Smooth muscle cell (in vitro differentiated cells): ENCODE measurements at regions not wholly inside any gene's neighbourhood (a gene's known extent, or its start where the extent isn't known, plus 50 kb on each side); places are given as distances from the start of the nearest gene placed in this dataset.

ENCODE experiments used
- DNase-seq: peaks from one replicate; lab custom pipeline; 2025; ENCODE audit not compliant: unreplicated experiment; lab: John Stamatoyannopoulos, UW
- H2AFZ ChIP-seq: fragments of 200-600 bp; sonication (generic); 2 replicates; pipeline ENCODE4 v1.6.0; 2016; ENCODE audit warnings: antibody characterized with exemption, low read depth, mild to moderate bottlenecking
- H3F3A ChIP-seq: fragments of 200-600 bp; sonication (generic); 2 replicates; pipeline ENCODE4 v1.6.0; 2017; ENCODE audit warnings: antibody characterized with exemption, low read depth
- H3K27ac ChIP-seq: fragments of 200-600 bp; sonication (generic); 2 replicates; pipeline ENCODE4 v1.5.1; 2016; ENCODE audit warnings: low read depth, mild to moderate bottlenecking
- H3K27me3 ChIP-seq: fragments of 200-600 bp; sonication (generic); 2 replicates; pipeline ENCODE4 v1.6.1; 2016; ENCODE audit warnings: low read depth, mild to moderate bottlenecking
- H3K36me3 ChIP-seq: fragments of 200-600 bp; sonication (generic); 2 replicates; pipeline ENCODE4 v1.5.1; 2016; ENCODE audit warnings: low read depth
- H3K4me1 ChIP-seq: fragments of 200-600 bp; sonication (generic); 2 replicates; pipeline ENCODE4 v1.5.1; 2016; ENCODE audit warnings: low read depth
- H3K4me2 ChIP-seq: fragments of 200-600 bp; sonication (generic); 2 replicates; pipeline ENCODE4 v1.6.0; 2016; ENCODE audit warnings: mild to moderate bottlenecking
- H3K4me3 ChIP-seq: fragments of 200-600 bp; sonication (generic); 2 replicates; pipeline ENCODE4 v1.5.1; 2016; ENCODE audit warnings: mild to moderate bottlenecking
- H3K79me2 ChIP-seq: fragments of 200-600 bp; sonication (generic); 2 replicates; pipeline ENCODE4 v1.6.0; 2016; ENCODE audit warnings: low read depth, mild to moderate bottlenecking
- H3K9ac ChIP-seq: fragments of 200-600 bp; sonication (generic); 2 replicates; pipeline ENCODE4 v1.6.0; 2016; ENCODE audit warnings: low read depth
- H3K9me3 ChIP-seq: fragments of 200-600 bp; sonication (generic); replicated peaks from 2 replicates; pipeline ENCODE4 v1.5.1; 2016; ENCODE audit warnings: low read depth
- H4K20me1 ChIP-seq: fragments of 200-600 bp; sonication (generic); 2 replicates; pipeline ENCODE4 v1.6.0; 2016; ENCODE audit warnings: low read depth
- WGBS: methylation state at CpG from one replicate; pipeline ENCODE4 v1.1.7; 2016; ENCODE audit warnings: low lambda C conversion rate; 5-methylcytosine and 5-hydroxymethylcytosine counted together
- TF ChIP-seq, protein P1 (sequence below): fragments of 200-600 bp; sonication (generic); IDR thresholded peaks from 2 replicates; pipeline ENCODE4 v1.5.1; 2017; ENCODE audit warnings: borderline replicate concordance, mild to moderate bottlenecking, antibody characterized with exemption; ENCODE audit not compliant: insufficient read depth, poor library complexity, severe bottlenecking

DNA sequence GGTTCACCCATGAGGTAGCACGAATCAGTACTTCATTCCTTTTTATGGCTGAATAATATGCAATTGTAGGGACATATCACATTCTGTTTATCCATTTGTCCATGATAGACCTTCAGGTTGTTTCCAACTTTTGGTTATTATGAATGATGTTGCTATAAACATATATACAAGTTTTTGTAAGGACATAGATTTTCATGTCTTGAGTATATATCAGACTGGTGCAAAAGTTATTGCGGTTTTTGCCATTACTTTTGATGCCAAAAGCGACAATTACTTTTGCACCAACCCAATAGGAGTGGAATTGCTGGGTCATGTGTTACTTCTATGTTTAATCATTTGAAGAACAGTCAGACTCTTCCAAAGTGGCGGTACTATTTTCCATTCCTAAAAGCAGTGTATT is 361.5 kb downstream of the RPS24 start:
- WGBS: 98% methylated on average over 4 of the region's 4 CpGs

GRCh38 chr10:78396754-78397153 is 363.1 kb downstream of the RPS24 start:
- Histone ChIP-seq H2AFZ (no peak overlapping the region), H3K27ac (no peak overlapping the region), H3K4me1 (peaks cover under 1% of the 10 kb centered on the region), H3K9me3 (no peaks in the 10 kb centered on the region), H3K27me3 (no peaks in the 10 kb centered on the region), H3K36me3 (no peaks in the 10 kb centered on the region), H3K9ac (no peak overlapping the region), H3K4me3 (no peak overlapping the region), H3F3A (no peaks in the 10 kb centered on the region), H4K20me1 (no peaks in the 10 kb centered on the region), H3K4me2 (no peak overlapping the region), H3K79me2 (no peaks in the 10 kb centered on the region)
- 82% methylated on average over 4 of the region's 4 CpGs for WGBS
- TF ChIP-seq, protein P1, sequence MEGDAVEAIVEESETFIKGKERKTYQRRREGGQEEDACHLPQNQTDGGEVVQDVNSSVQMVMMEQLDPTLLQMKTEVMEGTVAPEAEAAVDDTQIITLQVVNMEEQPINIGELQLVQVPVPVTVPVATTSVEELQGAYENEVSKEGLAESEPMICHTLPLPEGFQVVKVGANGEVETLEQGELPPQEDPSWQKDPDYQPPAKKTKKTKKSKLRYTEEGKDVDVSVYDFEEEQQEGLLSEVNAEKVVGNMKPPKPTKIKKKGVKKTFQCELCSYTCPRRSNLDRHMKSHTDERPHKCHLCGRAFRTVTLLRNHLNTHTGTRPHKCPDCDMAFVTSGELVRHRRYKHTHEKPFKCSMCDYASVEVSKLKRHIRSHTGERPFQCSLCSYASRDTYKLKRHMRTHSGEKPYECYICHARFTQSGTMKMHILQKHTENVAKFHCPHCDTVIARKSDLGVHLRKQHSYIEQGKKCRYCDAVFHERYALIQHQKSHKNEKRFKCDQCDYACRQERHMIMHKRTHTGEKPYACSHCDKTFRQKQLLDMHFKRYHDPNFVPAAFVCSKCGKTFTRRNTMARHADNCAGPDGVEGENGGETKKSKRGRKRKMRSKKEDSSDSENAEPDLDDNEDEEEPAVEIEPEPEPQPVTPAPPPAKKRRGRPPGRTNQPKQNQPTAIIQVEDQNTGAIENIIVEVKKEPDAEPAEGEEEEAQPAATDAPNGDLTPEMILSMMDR: no peak
- no peak for DNase-seq

More for the DNA sequence above, 361.5 kb downstream of the RPS24 start:
- Histone ChIP-seq H3K27me3 (no peaks in the 10 kb centered on the region), H3F3A (no peaks in the 10 kb centered on the region), H3K79me2 (no peaks in the 10 kb centered on the region), H4K20me1 (no peaks in the 10 kb centered on the region), H3K4me2 (no peak overlapping the region), H2AFZ (no peak overlapping the region), H3K4me3 (no peak overlapping the region), H3K36me3 (no peaks in the 10 kb centered on the region), H3K9ac (no peak overlapping the region), H3K27ac (no peak overlapping the region), H3K4me1 (no peaks in the 10 kb centered on the region), H3K9me3 (no peaks in the 10 kb centered on the region)
- DNase-seq: no peak
- TF ChIP-seq, protein P1: no peak

DNA sequence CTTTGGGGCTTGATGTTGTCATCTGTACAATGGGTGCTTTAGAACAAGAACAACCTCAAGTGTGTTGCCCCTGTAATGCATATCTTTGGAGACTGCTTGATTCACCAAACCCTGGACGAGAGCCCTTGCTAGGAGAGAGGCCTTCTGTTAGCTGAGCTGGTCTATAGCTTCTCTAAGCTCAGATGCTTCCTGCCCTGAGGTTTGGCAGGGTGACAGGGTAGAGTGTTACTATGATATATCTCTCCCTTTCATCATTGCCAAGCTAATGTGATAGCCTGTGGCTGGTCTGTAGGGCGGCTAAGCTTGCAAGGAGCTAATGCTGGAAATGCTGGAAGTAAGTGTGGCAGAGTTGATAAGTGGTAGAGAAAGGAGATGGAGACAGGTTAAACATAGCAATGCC is 364.1 kb downstream of the RPS24 start:
- no peaks in the 10 kb centered on the region for H3K36me3 ChIP-seq
- no peak overlapping the region for H3K9ac ChIP-seq
- H2AFZ ChIP-seq: no peak overlapping the region
- no peak overlapping the region for H3K4me2 ChIP-seq
- H3F3A ChIP-seq: peaks cover 2% of the 10 kb centered on the region
- WGBS: 68% methylated on average over 2 of the region's 2 CpGs
- peaks cover 4% of the 10 kb centered on the region for H3K4me1 ChIP-seq
- no peaks in the 10 kb centered on the region for H3K79me2 ChIP-seq
- H3K27me3 ChIP-seq: no peaks in the 10 kb centered on the region
- TF ChIP-seq, protein P1: no peak
- H4K20me1 ChIP-seq: no peaks in the 10 kb centered on the region
- no peak for DNase-seq
- no peaks in the 10 kb centered on the region for H3K9me3 ChIP-seq
- H3K4me3 ChIP-seq: no peak overlapping the region
- H3K27ac ChIP-seq: no peak overlapping the region

DNA sequence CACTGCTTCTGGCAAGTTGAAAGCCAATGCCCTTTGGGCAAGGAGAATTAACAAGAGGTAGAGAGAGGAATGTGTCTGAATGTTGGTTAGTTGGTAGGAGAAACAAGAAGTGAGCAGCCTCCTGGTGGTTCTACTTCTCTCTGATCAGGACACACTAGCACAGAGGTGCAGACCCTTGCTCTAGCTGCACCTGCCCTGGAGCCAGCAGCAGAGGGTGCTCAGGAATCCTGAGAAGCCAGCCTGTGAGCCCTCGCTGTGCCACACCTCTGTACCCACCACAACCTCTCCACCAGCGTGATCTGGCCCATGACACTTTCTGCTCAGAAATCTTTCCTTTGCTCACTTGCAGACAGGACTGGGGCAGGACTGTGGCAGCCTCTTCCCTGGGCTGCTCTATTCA is 364.7 kb downstream of the RPS24 start:
- no peaks in the 10 kb centered on the region for H3K9me3 ChIP-seq
- no peak overlapping the region for H3K4me2 ChIP-seq
- H3K79me2 ChIP-seq: no peaks in the 10 kb centered on the region
- peaks cover 4% of the 10 kb centered on the region for H3K4me1 ChIP-seq
- TF ChIP-seq, protein P1: no peak
- no peaks in the 10 kb centered on the region for H3K36me3 ChIP-seq
- H3K4me3 ChIP-seq: no peak overlapping the region
- no peak overlapping the region for H3K9ac ChIP-seq
- DNase-seq: no peak
- H3F3A ChIP-seq: peaks cover 4% of the 10 kb centered on the region
- no peaks in the 10 kb centered on the region for H3K27me3 ChIP-seq
- H3K27ac ChIP-seq: no peak overlapping the region
- H4K20me1 ChIP-seq: no peaks in the 10 kb centered on the region
- 86% methylated on average over 2 of the region's 2 CpGs for WGBS
- no peak overlapping the region for H2AFZ ChIP-seq
